HG02642 (cell line): ENCODE measurements at regions not wholly inside any gene's neighbourhood (a gene's known extent, or its start where the extent isn't known, plus 50 kb on each side); places are given as distances from the start of the nearest gene placed in this dataset.
"Not testable (repeated sequence)": the region's sequence is repeated elsewhere in the genome, so short reads cannot be mapped to it uniquely, and the experiment has no call there.

Experiments used
- ATAC-seq: cut with Tn5 transposase; IDR thresholded peaks from one replicate; pipeline ENCODE4 v1.9.1; 2021; ENCODE audit warnings: mild to moderate bottlenecking; ENCODE audit not compliant: unreplicated experiment, poor library complexity

- ATAC-seq, result no peak
Measured at GRCh38 chr4:134546279-134546678, 344.7 kb upstream of the PABPC4L start.

- no peak for ATAC-seq
Measured at GRCh38 chr4:134544303-134544770, 342.7 kb upstream of the PABPC4L start.

GRCh38 chr4:134540588-134540987, 339.0 kb upstream of the PABPC4L start:
- ATAC-seq, result no peak

GRCh38 chr4:134539729-134540231, 338.2 kb upstream of the PABPC4L start:
- ATAC-seq, result no peak

- ATAC-seq, result no peak
Measured at GRCh38 chr4:134537701-134538100, 336.1 kb upstream of the PABPC4L start.

DNA sequence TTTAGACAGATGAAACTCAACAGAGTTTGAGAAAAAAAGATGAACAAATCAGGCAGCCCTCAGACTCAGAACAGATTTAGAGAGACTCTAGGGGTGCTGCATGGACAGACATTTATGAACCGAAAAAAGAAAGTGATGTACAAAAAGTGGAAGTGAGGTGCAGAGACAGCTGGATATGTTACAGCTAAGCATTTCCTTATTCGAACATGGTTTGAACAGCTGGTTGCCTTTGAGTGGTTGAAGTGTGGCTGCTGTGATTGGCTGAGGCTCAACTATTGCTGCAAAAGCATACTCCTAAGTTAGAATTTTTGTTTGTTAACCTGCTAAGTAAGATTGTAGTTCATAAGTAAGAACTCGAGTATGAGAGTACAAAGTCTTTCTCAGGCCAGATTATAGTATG, 331.5 kb upstream of the PABPC4L start:
- peak; percentile 56 for ATAC-seq

DNA sequence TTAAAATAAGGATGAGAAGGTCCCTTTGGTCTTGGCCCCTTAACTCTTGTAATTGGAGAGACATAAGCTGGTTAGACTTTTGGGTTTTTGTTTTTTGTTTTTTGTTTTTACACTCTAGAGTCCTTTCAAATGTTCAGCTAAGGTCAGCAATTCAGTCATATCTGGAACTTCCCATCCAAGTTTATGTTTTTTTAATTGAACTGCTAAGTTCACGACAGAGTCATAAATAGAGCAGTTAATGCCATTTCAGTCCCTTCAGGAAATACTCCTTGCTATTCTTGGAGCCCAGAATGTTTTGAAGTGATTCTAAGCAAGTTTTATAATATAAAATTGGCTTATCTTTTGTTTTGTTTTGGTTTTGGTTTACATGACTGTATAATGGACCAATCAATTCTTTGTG, 329.4 kb upstream of the PABPC4L start:
- ATAC-seq, result no peak

DNA sequence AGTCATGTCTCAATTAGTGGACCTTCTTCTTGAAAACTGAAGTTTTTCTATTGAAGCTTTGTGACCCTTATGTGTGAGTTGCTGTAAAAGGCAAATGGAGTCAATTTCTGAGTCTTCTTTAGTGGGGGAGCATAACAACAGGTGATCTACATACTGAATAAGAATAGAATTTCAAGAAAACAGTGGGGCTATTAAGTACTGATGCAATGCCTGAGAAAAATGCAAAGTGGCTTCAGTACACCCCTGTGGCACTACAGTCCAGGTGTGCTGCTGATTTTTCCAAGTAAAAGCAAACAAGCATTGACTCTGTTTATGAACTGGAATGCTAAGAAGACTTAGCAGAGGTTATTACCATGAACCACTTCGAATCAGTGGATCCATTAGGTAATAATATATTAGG, 328.0 kb upstream of the PABPC4L start:
- ATAC-seq, result no peak

DNA sequence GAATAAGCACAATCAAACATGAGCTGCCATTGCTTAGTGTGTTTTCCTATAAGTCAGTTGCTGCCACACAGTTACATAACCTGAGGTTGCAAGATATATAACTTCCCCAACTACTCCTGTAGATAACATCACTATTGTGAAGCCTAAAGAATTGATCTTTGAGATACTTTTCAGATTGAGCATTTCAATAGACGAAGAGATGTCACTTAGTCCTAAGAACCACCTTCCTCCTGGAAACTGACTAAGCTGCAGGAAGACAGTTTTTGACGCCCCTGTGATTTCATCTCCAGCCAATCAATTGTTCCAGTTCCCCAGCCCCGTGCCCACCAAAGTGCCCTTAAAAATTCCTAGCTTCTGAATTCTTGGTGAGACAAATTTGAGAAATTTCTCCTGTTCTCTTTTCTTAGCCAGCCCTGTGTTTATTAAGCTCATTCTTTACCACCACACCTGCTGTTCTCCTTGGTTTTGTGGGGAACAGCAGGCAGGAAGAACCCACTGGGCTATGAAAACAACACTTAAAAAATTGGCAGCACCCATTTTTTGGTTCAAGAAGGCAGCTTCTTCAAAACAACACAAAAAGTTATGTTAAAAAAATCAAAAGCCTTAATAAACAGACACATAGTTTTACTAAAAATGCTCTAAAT, 317.1 kb upstream of the PABPC4L start:
- ATAC-seq, result no peak

DNA sequence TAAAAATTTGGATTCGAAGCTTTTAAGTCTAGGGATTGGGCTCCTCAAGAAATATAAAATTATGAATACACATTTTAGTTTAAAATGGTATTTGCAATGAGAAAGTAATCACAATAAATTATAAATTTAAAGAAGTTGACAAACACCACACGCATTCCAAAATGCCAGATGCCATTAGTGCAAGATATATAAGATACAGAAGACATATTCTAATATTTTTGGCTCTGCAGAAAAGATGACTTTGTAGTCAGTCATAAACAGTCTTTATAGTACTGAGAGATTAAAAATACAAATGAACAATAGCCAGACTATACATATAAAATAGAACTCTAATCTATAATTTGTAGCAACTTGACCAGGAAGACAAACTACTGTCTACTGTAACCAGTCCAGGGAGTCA, 309.0 kb upstream of the PABPC4L start:
- ATAC-seq, result no peak

DNA sequence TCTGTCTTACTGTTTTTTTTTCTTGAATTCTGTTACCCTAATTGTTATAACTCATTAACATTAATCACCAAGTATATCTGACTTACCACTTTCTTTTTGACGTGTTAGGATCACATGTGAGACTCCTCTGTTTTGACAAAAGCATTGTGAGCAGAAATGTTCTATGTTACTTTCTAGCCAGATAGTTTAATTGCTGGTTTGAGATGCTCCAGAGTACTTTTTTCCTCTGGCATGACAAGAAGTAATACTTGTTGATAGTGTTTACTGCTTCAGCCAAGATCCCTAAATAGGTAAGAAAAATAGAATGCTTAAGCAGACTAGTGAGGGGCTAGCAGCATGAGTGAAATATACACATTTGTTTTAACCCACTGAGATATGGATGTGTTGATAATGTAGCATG, 303.9 kb upstream of the PABPC4L start:
- no peak for ATAC-seq

- no peak for ATAC-seq
Measured at GRCh38 chr4:134501973-134502643, 300.5 kb upstream of the PABPC4L start.

DNA sequence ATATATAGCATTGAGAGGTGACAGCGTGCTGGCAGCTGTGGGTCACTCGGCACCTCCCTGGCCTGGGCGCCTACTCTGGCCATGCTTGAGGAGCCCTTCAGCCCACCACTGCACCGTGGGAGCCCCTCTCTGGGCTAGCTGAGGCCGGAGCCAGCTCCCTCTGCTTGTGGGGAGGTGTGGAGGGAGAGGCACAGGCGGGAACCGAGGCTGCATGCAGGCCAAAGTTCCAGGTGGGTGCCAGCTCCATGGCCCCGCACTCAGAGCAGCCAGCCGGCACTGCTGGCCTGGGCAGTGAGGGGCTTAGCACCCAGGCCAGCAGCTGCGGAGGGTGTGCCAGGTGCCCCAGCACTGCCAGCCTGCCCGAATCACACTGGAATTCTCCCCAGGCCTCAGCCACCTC, 299.9 kb upstream of the PABPC4L start:
- ATAC-seq, result not testable (repeated sequence)

GRCh38 chr4:134499074-134499473, 297.5 kb upstream of the PABPC4L start:
- no peak for ATAC-seq

- ATAC-seq, result no peak
Measured at GRCh38 chr4:134490863-134491262, 289.3 kb upstream of the PABPC4L start.

DNA sequence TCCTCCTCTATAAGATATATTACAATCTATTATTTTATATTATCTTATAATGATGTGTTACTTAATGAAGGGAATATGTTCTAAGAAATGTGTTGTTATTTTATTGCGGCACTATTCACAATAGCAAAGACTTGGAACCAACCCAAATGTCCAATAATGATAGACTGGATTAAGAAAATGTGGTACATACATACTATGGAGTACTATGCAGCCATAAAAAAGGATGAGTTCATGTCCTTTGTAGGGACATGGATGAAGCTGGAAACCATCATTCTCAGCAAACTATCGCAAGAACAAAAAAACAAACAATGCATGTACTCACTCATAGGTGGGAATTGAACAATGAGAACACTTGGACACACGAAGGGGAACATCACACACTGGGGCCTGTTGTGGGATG, 281.9 kb upstream of the PABPC4L start:
- ATAC-seq, result not testable (repeated sequence)

GRCh38 chr4:134471569-134471968, 270.0 kb upstream of the PABPC4L start:
- ATAC-seq, result no peak

- no peak for ATAC-seq
Measured at GRCh38 chr4:134470544-134470943, 269.0 kb upstream of the PABPC4L start.

- ATAC-seq, result no peak
Measured at GRCh38 chr4:134465417-134465816, 263.8 kb upstream of the PABPC4L start.

DNA sequence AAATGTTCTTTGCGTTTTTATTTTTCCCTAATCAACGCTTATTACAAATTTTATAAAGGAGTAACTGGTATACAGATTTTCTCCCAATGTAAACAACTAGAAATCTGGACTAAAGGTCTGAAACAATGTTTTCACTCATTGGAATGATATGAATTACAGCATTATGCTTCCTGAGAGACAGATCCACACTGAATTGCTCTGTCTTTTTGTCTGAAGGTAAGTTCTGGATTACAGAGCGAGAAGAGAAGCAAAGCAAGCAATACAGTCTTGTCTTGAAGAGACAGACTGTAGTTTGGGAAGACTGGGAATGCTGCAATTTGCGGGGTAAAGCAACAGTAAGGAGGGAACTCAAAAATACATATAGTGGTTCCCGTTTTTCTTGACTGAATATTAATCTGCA, 262.2 kb upstream of the PABPC4L start:
- no peak for ATAC-seq

DNA sequence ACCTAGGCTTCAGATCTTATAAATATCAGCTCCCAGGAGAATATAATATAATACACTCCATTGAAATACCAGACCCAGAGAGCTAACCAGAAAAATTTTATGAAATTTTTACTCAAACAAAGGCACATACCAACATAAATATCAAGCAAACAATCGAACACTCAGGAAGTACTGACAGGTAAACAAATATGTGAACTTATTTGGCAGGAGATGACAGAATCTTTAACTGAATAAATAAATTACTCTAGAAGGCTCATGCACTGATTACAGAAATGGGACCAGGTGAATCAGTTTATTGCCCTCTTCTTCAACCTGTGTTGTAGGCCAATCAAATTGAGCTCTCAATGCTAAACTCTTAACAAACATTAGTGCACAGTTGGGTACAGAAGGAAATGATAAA, 225.2 kb upstream of the PABPC4L start:
- no peak for ATAC-seq

DNA sequence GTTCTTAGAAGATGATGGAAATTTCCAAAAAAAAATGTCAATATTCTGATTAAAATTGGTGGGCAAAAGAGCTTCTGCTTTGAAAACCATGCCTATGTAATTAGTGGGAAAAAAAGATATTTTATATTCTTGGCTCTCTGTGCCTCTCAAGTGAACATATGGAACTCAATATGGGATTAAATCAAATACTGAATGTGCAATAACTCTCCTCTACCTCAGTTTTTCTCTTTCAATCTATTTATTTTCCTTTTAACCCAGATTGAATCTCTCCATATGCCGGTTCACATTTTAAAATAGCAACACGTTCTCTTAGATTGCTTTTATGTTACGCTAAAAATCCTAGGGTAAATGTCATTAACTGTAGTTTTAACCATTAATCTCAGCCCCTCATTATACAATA, 224.2 kb upstream of the PABPC4L start:
- no peak for ATAC-seq
